ENCODE measurements at regions not wholly inside any gene's neighbourhood (a gene's known extent, or its start where the extent isn't known, plus 50 kb on each side); places are given as distances from the start of the nearest gene placed in this dataset.

DNA sequence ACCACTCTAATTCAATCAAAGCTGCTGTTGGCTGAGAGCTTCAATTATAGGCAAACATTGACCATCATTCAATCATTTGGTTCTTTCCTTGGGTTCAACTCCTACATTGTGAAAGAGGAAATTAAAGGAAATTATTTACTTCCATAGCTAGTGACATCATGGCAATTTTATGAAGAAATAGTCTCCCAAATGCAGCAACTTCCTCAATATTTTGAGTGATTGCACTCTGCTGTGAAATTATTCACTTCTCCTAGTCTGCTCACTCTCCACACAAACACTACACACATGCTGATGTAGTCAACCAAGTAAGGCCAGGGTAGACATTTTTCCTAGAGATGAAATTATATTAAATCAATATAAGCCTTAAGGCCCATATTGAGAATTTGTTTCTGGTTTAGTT is 86.7 kb upstream of the NCKAP5 start:
- TF ChIP-seq, protein P1, sequence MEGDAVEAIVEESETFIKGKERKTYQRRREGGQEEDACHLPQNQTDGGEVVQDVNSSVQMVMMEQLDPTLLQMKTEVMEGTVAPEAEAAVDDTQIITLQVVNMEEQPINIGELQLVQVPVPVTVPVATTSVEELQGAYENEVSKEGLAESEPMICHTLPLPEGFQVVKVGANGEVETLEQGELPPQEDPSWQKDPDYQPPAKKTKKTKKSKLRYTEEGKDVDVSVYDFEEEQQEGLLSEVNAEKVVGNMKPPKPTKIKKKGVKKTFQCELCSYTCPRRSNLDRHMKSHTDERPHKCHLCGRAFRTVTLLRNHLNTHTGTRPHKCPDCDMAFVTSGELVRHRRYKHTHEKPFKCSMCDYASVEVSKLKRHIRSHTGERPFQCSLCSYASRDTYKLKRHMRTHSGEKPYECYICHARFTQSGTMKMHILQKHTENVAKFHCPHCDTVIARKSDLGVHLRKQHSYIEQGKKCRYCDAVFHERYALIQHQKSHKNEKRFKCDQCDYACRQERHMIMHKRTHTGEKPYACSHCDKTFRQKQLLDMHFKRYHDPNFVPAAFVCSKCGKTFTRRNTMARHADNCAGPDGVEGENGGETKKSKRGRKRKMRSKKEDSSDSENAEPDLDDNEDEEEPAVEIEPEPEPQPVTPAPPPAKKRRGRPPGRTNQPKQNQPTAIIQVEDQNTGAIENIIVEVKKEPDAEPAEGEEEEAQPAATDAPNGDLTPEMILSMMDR (IDR thresholded peaks at IDR 0.05), result no peak
- TF ChIP-seq POLR2AphosphoS5 (IDR thresholded peaks at IDR 0.05) (no peak), POLR2A (IDR thresholded peaks at IDR 0.05) (no peak)
- no peak overlapping the region for H3K4me3 ChIP-seq
- no peaks in the 10 kb centered on the region for H3K9me3 ChIP-seq
- no peak for DNase-seq (ENCODE audit: low spot score in 2 of 2)
- no peaks in the 10 kb centered on the region for H3K4me1 ChIP-seq
- H3K27me3 ChIP-seq, result no peaks in the 10 kb centered on the region
- no peaks in the 10 kb centered on the region for H3K36me3 ChIP-seq
- no peak overlapping the region for H3K27ac ChIP-seq
- intact Hi-C loops (cut with DNase I; ENCODE audit: low total_unique reads), result no loop called here

DNA sequence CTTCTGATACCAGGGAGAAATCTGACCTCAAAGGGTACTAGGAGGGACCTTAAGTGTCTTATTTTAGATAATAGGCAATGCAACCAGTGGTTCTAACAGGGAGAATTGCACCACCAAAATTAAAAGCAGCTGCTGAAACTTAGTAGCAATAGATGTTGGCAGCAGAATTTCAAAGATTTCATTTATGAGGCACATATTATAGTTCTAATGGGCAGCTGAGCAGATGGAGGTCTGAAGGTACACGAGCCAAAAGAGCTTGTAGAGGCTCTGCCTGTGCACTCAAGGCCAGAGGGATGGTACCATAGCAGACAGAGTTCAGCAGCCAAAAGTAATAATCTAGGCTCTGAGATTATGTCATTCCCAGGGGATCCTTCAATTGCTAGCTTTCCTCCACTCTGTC is 87.3 kb upstream of the NCKAP5 start:
- H3K27ac ChIP-seq, result no peak overlapping the region
- TF ChIP-seq, protein P1 (IDR thresholded peaks at IDR 0.05), result no peak
- TF ChIP-seq POLR2A (IDR thresholded peaks at IDR 0.05), result no peak
- no peak for TF ChIP-seq POLR2AphosphoS5 (IDR thresholded peaks at IDR 0.05)
- no peak for DNase-seq (ENCODE audit: low spot score in 2 of 2)
- H3K4me1 ChIP-seq, result no peaks in the 10 kb centered on the region
- H3K4me3 ChIP-seq, result no peak overlapping the region
- intact Hi-C loops (cut with DNase I; ENCODE audit: low total_unique reads), result no loop called here
- H3K27me3 ChIP-seq, result no peaks in the 10 kb centered on the region
- no peaks in the 10 kb centered on the region for H3K36me3 ChIP-seq
- no peaks in the 10 kb centered on the region for H3K9me3 ChIP-seq

DNA sequence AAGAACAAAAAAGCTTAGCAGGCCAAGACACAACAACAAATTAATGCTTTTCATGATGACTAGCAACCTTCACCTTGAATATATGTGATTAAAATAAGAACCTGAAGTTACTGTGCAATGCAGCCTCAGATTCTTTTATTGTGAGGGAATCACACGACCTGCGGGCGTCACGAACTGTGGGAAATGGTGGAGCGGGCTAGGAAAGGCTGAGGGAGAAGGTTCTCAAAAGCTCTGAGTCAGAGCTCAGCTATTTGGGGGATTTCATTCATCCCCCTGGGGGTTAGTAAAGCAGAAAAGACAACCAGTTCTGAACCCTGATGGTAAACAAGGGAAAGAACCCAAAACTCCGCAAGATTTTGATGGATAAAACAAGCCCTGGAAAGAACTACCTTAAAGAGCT is 89.3 kb upstream of the NCKAP5 start:
- H3K27ac ChIP-seq, result no peak overlapping the region

DNA sequence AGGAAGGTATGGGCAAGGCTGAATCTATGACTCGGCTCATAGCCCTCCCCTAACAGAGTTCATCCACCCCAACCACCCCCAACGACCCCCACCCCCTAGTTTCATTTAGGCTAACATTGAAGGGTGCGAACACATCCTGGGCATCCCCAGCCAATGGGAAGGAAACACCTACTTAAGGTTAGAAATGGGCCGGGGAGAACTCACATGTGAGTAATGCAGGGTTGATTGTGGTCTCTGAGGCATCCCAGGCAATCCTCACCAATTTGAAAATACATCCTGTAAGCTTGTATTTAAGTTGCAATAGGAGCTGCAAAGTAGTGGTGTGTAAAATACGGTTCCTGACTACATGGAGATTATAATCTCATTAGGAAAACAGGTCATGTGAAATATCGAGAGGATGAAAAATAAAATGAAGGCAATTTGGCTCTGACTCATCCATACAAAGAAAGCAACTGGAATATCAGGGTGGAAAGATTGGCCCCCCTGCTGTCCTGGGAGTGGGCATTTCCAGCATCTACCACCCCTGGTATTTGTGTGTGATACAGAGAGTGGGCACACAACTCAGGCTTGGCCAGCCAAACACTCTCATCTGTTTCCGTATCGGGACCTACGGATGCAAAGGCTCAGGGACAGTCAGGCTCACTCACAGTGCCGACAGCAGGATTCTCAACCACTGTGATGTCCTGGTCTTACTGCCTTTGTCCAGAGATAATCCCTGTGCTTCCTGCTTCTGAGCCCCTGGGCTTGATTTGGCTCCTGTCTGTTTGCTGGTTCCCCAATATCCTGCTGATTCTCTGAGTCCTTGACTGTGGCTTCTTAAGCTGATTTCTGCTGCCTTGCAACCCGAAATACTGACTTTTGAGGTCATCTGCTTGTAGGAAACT is 90.0 kb upstream of the NCKAP5 start:
- Histone ChIP-seq H3K27ac (no peak overlapping the region), H3K27me3 (no peaks in the 10 kb centered on the region), H3K4me3 (no peak overlapping the region), H3K4me1 (no peaks in the 10 kb centered on the region), H3K36me3 (no peaks in the 10 kb centered on the region), H3K9me3 (no peaks in the 10 kb centered on the region)
- intact Hi-C loops (cut with DNase I; ENCODE audit: low total_unique reads), result no loop called here
- TF ChIP-seq POLR2AphosphoS5 (IDR thresholded peaks at IDR 0.05), result no peak
- TF ChIP-seq, protein P1 (IDR thresholded peaks at IDR 0.05), result no peak
- TF ChIP-seq POLR2A (IDR thresholded peaks at IDR 0.05), result no peak
- DNase-seq (ENCODE audit: low spot score in 2 of 2), result no peak

More for the DNA sequence above, 89.3 kb upstream of the NCKAP5 start:
- Histone ChIP-seq H3K27me3 (no peaks in the 10 kb centered on the region), H3K36me3 (no peaks in the 10 kb centered on the region), H3K4me1 (no peaks in the 10 kb centered on the region), H3K4me3 (no peak overlapping the region), H3K9me3 (no peaks in the 10 kb centered on the region)
- no peak for DNase-seq (ENCODE audit: low spot score in 2 of 2)
- TF ChIP-seq, protein P1 (IDR thresholded peaks at IDR 0.05), result no peak
- TF ChIP-seq POLR2AphosphoS5 (IDR thresholded peaks at IDR 0.05) (no peak), POLR2A (IDR thresholded peaks at IDR 0.05) (no peak)
- intact Hi-C loops (cut with DNase I; ENCODE audit: low total_unique reads), result no loop called here

DNA sequence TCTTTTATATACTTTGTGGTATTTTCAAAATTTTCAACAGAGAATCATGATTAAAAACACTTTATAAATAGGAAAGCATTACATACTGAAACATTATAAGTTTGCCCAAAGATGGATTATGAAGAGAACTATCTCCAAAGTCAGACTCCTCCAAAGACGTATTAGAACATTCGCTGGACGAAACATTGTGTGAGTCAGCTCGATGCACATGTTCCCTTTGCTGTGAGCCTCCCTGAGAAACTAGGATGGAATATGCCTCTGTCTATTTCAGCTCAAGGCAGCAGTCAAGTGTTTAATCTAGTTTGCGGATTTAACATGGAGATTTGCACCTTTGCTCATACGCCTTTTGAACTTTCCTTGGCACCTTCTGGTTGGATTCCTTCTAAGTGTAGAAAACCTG is 92.2 kb upstream of the NCKAP5 start:
- no peaks in the 10 kb centered on the region for H3K4me1 ChIP-seq
- no peak overlapping the region for H3K27ac ChIP-seq
- no peak overlapping the region for H3K4me3 ChIP-seq
- no peaks in the 10 kb centered on the region for H3K27me3 ChIP-seq
- no peaks in the 10 kb centered on the region for H3K9me3 ChIP-seq
- TF ChIP-seq POLR2AphosphoS5 (IDR thresholded peaks at IDR 0.05), result no peak
- TF ChIP-seq, protein P1 (IDR thresholded peaks at IDR 0.05), result no peak
- no peak for TF ChIP-seq POLR2A (IDR thresholded peaks at IDR 0.05)
- DNase-seq (ENCODE audit: low spot score in 2 of 2), result no peak
- H3K36me3 ChIP-seq, result no peaks in the 10 kb centered on the region
- intact Hi-C loops (cut with DNase I; ENCODE audit: low total_unique reads), result no loop called here
